LNCaP clone FGC (cell line): ENCODE measurements at regions not wholly inside any gene's neighbourhood (a gene's known extent, or its start where the extent isn't known, plus 50 kb on each side); places are given as distances from the start of the nearest gene placed in this dataset.

Experiments used
- DNase-seq: peaks from one replicate; pipeline ENCODE4 v3.0.0-alpha.2; 2011; ENCODE audit warnings: low read depth
- H3K4me3 ChIP-seq: 2 replicates; pipeline ENCODE4 v1.5.1; 2011; ENCODE audit warnings: mild to moderate bottlenecking, low read depth, low read length, control low read depth
- TF ChIP-seq, protein P1 (sequence below): IDR thresholded peaks from 2 replicates; pipeline ENCODE4 v1.5.1; 2012; ENCODE audit warnings: mild to moderate bottlenecking; ENCODE audit not compliant: control insufficient read depth, insufficient read depth; ENCODE audit errors: extremely low read depth

DNA sequence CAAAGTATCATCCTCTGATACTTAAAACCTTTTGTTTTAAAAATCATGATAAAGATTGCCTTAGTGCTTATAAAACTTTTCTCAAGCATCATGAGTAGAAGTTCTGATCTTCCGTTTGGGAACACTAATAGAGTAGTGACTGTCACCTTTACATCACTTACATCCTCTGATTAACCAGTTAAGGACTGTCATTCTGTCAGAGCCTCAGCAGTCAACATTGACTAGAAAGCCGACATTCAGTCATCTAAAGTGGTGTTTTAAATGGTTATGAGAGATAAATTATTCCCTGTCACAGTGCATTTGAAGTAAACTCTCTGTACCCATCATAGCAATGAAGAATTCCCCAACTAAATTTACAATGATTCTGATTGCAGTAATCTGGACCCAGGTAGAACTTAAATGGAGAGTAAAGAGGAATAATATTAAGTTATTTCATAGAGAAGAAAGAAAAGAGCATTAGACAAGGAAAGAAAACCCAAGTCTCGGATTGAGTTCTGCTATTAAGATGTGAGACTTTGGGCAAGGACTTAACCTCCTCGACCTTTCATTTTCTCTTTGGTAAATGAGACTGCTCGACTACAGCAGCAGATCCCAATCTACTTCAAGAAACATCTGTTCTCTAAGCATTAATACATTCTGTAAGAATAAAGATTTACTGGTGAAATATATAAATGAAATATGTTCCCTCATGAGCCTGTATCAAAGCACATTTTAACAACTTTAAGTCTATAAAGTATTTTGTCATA, 563.9 kb upstream of the LMO3 start:
- TF ChIP-seq, protein P1, sequence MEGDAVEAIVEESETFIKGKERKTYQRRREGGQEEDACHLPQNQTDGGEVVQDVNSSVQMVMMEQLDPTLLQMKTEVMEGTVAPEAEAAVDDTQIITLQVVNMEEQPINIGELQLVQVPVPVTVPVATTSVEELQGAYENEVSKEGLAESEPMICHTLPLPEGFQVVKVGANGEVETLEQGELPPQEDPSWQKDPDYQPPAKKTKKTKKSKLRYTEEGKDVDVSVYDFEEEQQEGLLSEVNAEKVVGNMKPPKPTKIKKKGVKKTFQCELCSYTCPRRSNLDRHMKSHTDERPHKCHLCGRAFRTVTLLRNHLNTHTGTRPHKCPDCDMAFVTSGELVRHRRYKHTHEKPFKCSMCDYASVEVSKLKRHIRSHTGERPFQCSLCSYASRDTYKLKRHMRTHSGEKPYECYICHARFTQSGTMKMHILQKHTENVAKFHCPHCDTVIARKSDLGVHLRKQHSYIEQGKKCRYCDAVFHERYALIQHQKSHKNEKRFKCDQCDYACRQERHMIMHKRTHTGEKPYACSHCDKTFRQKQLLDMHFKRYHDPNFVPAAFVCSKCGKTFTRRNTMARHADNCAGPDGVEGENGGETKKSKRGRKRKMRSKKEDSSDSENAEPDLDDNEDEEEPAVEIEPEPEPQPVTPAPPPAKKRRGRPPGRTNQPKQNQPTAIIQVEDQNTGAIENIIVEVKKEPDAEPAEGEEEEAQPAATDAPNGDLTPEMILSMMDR: no peak
- DNase-seq: no peak
- no peak overlapping the region for H3K4me3 ChIP-seq

DNA sequence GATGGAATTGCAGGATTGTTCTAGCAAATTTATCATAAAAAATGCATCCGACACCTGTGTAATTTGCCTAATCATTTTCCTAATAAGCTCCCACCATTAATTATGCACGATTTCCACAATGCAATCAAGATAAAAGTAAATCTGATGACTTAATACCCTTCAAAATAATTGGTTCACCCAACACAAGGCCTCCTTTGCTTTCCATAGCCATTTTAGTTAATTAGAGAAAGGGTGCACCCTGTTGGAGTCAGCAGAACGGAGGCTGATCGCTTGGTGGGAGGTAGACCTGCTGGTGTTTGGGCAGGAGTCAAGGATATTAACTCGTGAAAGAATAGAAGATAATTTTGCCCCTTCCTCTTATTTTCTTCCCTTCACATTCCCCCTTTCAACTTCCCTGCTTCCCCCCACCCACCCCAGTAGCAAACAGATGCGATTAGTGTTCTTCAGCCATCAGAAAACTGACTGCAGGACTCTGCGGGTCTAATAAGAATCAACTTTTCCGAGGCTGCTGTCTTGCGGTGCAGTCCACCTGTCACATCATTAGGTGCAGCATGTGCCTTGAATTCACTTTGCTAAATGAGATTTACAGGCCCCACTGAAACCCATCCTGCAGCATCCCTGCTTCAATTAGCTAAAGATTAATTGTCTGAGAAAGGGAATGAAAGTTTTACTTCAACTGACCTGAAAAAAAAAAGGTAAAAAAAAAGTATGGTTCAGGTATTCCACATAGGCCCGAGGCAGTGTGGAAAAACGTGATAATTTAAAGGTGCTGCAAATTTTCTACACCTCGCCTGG, 553.7 kb upstream of the LMO3 start:
- TF ChIP-seq, protein P1: 0 out of 2 replicates have a peak, but pooled peaks have one; percentile 8
- no peak for DNase-seq
- no peak overlapping the region for H3K4me3 ChIP-seq

DNA sequence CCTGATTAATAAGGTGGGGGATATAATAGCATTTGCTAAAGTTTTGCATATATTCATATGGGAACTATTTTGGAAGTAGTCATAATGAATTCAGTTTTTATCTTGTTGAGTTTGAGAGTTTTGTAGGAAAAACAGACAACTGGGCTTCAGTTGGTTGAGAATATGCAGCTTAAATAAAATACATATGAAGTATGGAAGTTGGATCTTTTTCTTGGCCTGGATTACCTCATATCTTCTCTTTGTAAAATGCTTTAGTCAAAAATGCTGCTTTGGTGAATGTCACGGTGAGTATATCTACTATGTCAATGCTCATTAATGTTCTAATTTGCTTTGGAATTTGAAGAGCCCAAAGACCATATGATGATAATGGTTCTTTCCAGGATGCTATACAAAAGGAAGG, 552.2 kb upstream of the LMO3 start:
- TF ChIP-seq, protein P1: no peak
- no peak for DNase-seq

DNA sequence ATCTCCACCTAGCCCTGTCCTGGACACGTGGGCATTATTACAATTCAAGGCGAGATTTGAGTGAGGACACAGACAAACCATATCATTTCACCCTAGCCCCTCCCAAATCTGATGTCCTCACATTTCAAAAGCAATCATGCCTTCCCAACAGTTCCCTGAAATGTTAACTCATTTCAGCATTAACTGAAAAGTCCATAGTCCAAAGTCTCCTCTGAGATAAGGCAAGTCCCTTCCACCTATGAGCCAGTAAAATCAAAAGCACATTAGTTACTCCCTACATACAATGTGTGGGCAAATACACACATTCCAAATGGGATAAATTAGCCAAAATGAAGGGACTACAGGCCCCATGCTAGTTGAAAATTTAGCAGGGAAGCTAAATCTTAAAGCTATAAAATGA, 546.0 kb upstream of the LMO3 start:
- no peak overlapping the region for H3K4me3 ChIP-seq
- TF ChIP-seq, protein P1: no peak
- no peak for DNase-seq

More for the DNA sequence above, 552.2 kb upstream of the LMO3 start:
- H3K4me3 ChIP-seq: no peak overlapping the region

DNA sequence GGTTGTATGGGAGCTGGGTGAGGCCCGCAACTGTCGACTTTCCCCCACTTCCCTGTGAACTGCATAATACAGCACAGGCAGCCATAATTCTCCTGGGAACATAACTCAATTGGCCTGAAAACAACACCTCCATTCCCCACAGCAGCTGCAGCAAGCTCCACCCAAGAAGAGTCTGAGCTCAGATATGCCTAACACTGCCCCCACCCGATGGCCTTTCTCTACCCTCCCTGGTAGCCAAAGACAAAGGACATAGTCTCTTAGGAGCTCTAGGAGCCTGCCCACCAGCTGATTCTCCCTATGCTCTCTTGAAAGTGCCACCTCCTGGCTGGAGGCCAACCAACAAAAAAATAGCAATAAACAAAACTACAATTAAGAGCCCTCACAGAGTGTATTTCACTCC, 542.7 kb upstream of the LMO3 start:
- TF ChIP-seq, protein P1: peak; percentile 6; the same call in 1 of the 2 replicates
- no peak overlapping the region for H3K4me3 ChIP-seq
- no peak for DNase-seq

DNA sequence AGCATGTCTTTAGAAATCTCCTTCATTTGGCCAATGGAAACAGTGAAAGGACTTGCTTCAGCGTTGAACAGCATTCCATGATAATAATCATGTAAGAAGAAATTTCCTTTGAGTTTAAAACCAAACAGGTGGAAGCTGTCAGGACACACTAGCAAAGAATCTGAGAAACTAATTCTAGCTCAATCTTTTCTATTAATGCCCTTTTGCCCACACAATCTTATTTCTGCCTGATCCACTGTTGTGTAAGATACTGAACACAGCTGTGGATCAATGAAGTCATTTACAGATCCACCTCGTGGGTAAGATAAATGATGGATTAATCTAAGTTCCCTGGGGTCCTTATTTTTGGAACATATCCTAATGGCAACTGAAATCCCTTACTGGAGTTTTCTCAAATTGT, 536.9 kb upstream of the LMO3 start:
- TF ChIP-seq, protein P1: no peak

More for the DNA sequence above, 536.9 kb upstream of the LMO3 start:
- no peak overlapping the region for H3K4me3 ChIP-seq
- DNase-seq: no peak
